PC-9 (cell line): ENCODE measurements at regions not wholly inside any gene's neighbourhood (a gene's known extent, or its start where the extent isn't known, plus 50 kb on each side); places are given as distances from the start of the nearest gene placed in this dataset.

Experiments used
- BruUV-seq: library from RNA; stranded (reverse); fragments of 400-500 nt; replicated peaks from 2 replicates; lab custom pipeline; 2021; lab: Mats Ljungman, UMichigan
- CTCF ChIA-PET: fragments of 300-600 bp; sonication (Branson Sonifier 250); formaldehyde crosslinking; loops from one replicate; lab custom pipeline; 2022; ENCODE audit warnings: antibody characterized with exemption; lab: Charles Lee
- POLR2A ChIA-PET: fragments of 300-600 bp; sonication (Branson Sonifier 250); formaldehyde crosslinking; loops from one replicate; lab custom pipeline; 2022; ENCODE audit warnings: antibody characterized with exemption; ENCODE audit not compliant: unreplicated experiment; lab: Charles Lee
- DNase-seq, 2 experiments: peaks; one replicate each; pipeline versions ENCODE4 v3.0.0 to v3.0.0-alpha.2; 2015 to 2022; ENCODE audit warnings: mixed read lengths in 1 of 2
- H2AFZ ChIP-seq: fragments of 200-600 bp; sonication (generic); 2 replicates; pipeline ENCODE4 v1.8.1; 2017; ENCODE audit warnings: antibody characterized with exemption
- H3F3A ChIP-seq: fragments of 200-600 bp; sonication (generic); 2 replicates; pipeline ENCODE4 v1.8.1; 2017; ENCODE audit warnings: antibody characterized with exemption, mild to moderate bottlenecking, low read depth; ENCODE audit not compliant: insufficient read depth
- H3K27ac ChIP-seq: fragments of 200-600 bp; sonication (generic); 2 replicates; pipeline ENCODE4 v1.6.1; 2016; ENCODE audit warnings: mixed run types
- H3K27me3 ChIP-seq: fragments of 200-600 bp; sonication (generic); 2 replicates; pipeline ENCODE4 v1.6.1; 2016; ENCODE audit warnings: low read depth, mixed run types; ENCODE audit not compliant: insufficient read depth
- H3K36me3 ChIP-seq: fragments of 200-600 bp; sonication (generic); 2 replicates; pipeline ENCODE4 v1.6.1; 2016; ENCODE audit warnings: low read depth, mixed run types
- H3K4me1 ChIP-seq: fragments of 200-600 bp; sonication (generic); replicated peaks from 2 replicates; pipeline ENCODE4 v1.6.1; 2016; ENCODE audit warnings: mixed run types; ENCODE audit not compliant: insufficient read depth
- H3K4me2 ChIP-seq: fragments of 200-600 bp; sonication (generic); 2 replicates; pipeline ENCODE4 v1.6.1; 2017; ENCODE audit warnings: mixed run types
- H3K4me3 ChIP-seq: fragments of 200-600 bp; sonication (generic); 2 replicates; pipeline ENCODE4 v1.6.1; 2016; ENCODE audit warnings: mixed run types
- H3K79me2 ChIP-seq: fragments of 200-600 bp; sonication (generic); 2 replicates; pipeline ENCODE4 v1.6.1; 2017; ENCODE audit warnings: low read depth, mixed run types
- H3K9me2 ChIP-seq: fragments of 200-600 bp; sonication (generic); 2 replicates; pipeline ENCODE4 v1.8.1; 2017; ENCODE audit warnings: mild to moderate bottlenecking; ENCODE audit not compliant: insufficient read depth
- H3K9me3 ChIP-seq: fragments of 200-600 bp; sonication (generic); 2 replicates; pipeline ENCODE4 v1.8.1; 2016; ENCODE audit warnings: low read depth; ENCODE audit not compliant: insufficient read depth
- H4K20me1 ChIP-seq: fragments of 200-600 bp; sonication (generic); 2 replicates; pipeline ENCODE4 v1.8.1; 2017; ENCODE audit not compliant: insufficient read depth
- EZH2 ChIP-seq: fragments of 200-600 bp; sonication (generic); IDR thresholded peaks from 2 replicates; pipeline ENCODE4 v1.8.0; 2017; ENCODE audit warnings: antibody characterized with exemption, low read depth
- intact Hi-C: fragments of 100-400 bp; cut with micrococcal nuclease; formaldehyde crosslinking; loops from one replicate; pipeline ENCODE4 v1.10.0; 2022; ENCODE audit not compliant: unreplicated experiment
- TF ChIP-seq, protein P1 (sequence below): fragments of 200-600 bp; sonication (generic); conservative IDR thresholded peaks from 2 replicates; pipeline ENCODE4 v1.6.1; 2017; ENCODE audit warnings: mixed run types, antibody characterized with exemption, mild to moderate bottlenecking, moderate library complexity

DNA sequence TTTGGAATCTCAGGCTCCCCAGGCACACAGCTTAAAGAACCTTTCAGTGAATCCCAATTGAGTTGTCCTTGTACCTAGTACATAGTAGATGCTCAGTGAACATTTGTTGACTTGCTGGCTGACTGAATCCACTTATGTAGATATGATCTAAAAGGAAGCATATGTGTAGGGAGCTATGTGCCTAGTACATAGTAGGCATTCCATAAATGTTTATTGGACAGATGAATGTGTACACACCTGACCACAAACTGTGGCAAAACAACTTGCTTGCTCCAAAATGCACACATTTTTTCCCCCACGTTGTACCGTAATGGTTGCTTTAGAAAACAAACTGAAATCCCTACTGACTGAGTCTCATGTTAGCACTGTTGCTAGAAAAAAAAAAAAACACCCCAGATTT is 80.2 kb upstream of the IL12B start:
- DNase-seq: peak in 1 of 2 experiments; percentile 62
- no peaks in the 10 kb centered on the region for H3K4me1 ChIP-seq
- no peaks in the 10 kb centered on the region for H3F3A ChIP-seq
- no peak overlapping the region for H3K27ac ChIP-seq
- no peak overlapping the region for H2AFZ ChIP-seq
- intact Hi-C loops: no loop called here
- H3K4me3 ChIP-seq: no peak overlapping the region
- H3K4me2 ChIP-seq: no peak overlapping the region
- ChIA-PET CTCF (no interaction called here), POLR2A (no interaction called here)
- no peaks in the 10 kb centered on the region for H3K79me2 ChIP-seq
- TF ChIP-seq, protein P1, sequence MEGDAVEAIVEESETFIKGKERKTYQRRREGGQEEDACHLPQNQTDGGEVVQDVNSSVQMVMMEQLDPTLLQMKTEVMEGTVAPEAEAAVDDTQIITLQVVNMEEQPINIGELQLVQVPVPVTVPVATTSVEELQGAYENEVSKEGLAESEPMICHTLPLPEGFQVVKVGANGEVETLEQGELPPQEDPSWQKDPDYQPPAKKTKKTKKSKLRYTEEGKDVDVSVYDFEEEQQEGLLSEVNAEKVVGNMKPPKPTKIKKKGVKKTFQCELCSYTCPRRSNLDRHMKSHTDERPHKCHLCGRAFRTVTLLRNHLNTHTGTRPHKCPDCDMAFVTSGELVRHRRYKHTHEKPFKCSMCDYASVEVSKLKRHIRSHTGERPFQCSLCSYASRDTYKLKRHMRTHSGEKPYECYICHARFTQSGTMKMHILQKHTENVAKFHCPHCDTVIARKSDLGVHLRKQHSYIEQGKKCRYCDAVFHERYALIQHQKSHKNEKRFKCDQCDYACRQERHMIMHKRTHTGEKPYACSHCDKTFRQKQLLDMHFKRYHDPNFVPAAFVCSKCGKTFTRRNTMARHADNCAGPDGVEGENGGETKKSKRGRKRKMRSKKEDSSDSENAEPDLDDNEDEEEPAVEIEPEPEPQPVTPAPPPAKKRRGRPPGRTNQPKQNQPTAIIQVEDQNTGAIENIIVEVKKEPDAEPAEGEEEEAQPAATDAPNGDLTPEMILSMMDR: no peak
- no peak for TF ChIP-seq EZH2
- H3K27me3 ChIP-seq: no peaks in the 10 kb centered on the region; the same call in 1 of the 2 replicates
- no peaks in the 10 kb centered on the region for H3K9me3 ChIP-seq
- no TSS peak for BruUV-seq
- no peaks in the 10 kb centered on the region for H4K20me1 ChIP-seq
- H3K9me2 ChIP-seq: no peaks in the 10 kb centered on the region
- H3K36me3 ChIP-seq: no peaks in the 10 kb centered on the region

DNA sequence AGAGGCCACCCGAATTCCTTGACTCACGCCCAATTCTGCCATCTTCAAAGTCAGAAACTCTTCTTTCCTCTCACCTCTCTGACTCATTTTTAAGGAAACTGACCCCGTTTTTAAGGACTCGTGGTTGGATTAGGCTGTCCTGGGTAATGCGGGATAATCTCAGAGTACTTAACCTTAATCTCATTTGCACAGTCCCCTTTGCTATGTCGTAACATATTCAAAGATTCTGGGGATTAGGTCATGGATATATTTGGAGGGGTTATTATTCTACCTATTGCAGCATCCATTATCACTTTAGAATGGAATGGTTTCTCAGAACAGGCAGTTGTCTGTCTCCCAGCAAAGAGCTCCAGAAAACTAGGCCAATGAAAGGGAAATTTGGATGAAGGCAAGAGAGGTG is 80.8 kb upstream of the IL12B start:
- BruUV-seq: no TSS peak
- intact Hi-C loops: no loop called here
- no peaks in the 10 kb centered on the region for H3K27me3 ChIP-seq
- H3K79me2 ChIP-seq: no peaks in the 10 kb centered on the region
- ChIA-PET POLR2A (no interaction called here), CTCF (no interaction called here)
- H4K20me1 ChIP-seq: no peaks in the 10 kb centered on the region
- H3F3A ChIP-seq: no peaks in the 10 kb centered on the region
- no peaks in the 10 kb centered on the region for H3K4me1 ChIP-seq
- no peak overlapping the region for H3K4me3 ChIP-seq
- no peak overlapping the region for H2AFZ ChIP-seq
- H3K27ac ChIP-seq: no peak overlapping the region
- H3K9me3 ChIP-seq: no peaks in the 10 kb centered on the region
- no peaks in the 10 kb centered on the region for H3K9me2 ChIP-seq
- H3K4me2 ChIP-seq: no peak overlapping the region
- DNase-seq: no peak
- no peaks in the 10 kb centered on the region for H3K36me3 ChIP-seq
- TF ChIP-seq, protein P1: no peak
- no peak for TF ChIP-seq EZH2

DNA sequence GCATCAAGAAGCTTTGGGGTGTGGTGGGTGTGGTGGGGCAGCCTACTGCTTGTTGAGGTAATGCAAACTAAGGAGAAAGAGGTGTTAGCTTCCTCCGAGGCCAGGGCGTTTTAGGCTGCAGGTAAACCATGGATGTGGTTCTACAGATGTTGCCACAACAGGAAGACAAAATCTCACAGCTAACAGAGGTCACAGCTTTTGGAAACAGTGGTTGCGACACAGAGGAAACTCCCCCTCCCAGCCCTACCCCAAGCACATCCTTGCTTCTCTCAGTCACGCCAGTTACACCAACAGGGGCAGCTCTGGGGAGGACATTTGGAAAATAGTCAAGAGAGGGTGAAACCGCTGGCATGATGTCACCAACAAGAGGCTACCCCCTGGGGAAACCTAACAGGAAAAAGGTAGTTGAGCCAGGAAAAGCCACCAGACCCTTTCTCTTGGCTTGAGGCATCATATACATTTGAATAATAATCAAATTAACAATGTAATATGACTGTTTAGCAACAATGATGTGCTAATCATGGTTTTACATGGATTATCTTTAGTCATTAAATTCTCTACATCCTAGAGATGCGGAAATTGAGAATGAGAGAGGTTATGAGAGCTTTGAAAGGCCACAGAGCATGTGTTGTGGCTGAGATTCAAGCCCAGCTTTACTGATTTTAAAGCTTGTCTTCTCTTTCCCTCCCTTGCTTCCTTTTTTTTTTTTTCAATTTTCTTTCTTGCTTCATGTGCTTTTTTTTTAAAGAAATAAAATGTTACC is 82.2 kb upstream of the IL12B start:
- H3F3A ChIP-seq: no peaks in the 10 kb centered on the region
- no peaks in the 10 kb centered on the region for H3K79me2 ChIP-seq
- H3K9me2 ChIP-seq: no peaks in the 10 kb centered on the region
- no TSS peak for BruUV-seq
- H3K4me1 ChIP-seq: no peaks in the 10 kb centered on the region
- ChIA-PET POLR2A (interaction anchor here (0.7 kb wide), 1 partner anchor 10 kb away, joined by 4 read pairs; no protein-coding TSS in a partner anchor), CTCF (no interaction called here)
- DNase-seq: no peak
- H3K4me2 ChIP-seq: no peak overlapping the region
- no peaks in the 10 kb centered on the region for H3K9me3 ChIP-seq
- H3K4me3 ChIP-seq: no peak overlapping the region
- H3K27me3 ChIP-seq: no peaks in the 10 kb centered on the region
- H2AFZ ChIP-seq: no peak overlapping the region
- H3K27ac ChIP-seq: no peak overlapping the region
- TF ChIP-seq EZH2: no peak
- TF ChIP-seq, protein P1: no peak
- no peaks in the 10 kb centered on the region for H4K20me1 ChIP-seq
- no peaks in the 10 kb centered on the region for H3K36me3 ChIP-seq
- intact Hi-C loops: no loop called here
